ENCODE measurements at regions not wholly inside any gene's neighbourhood (a gene's known extent, or its start where the extent isn't known, plus 50 kb on each side); places are given as distances from the start of the nearest gene placed in this dataset.

DNA sequence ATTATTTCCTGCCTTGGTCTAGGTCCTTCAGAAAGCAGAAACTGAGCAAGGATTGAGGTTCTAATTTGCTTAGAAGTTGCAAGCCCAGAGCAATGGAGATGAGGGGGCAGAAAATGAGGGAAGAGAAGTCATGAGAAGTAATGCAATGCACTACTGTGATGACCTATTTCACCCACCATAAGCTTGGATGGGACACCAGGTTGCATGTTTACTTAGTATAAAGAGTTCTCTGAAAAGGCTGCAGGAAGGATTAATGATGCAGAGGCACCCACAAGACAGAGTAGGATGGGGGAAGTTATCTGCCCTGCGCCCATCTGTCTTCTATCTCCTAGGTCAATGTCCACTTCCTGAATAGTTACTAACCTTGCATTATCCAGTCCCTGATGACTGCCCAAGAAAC is 84.8 kb upstream of the SNRK start:
- TF ChIP-seq, protein P1, sequence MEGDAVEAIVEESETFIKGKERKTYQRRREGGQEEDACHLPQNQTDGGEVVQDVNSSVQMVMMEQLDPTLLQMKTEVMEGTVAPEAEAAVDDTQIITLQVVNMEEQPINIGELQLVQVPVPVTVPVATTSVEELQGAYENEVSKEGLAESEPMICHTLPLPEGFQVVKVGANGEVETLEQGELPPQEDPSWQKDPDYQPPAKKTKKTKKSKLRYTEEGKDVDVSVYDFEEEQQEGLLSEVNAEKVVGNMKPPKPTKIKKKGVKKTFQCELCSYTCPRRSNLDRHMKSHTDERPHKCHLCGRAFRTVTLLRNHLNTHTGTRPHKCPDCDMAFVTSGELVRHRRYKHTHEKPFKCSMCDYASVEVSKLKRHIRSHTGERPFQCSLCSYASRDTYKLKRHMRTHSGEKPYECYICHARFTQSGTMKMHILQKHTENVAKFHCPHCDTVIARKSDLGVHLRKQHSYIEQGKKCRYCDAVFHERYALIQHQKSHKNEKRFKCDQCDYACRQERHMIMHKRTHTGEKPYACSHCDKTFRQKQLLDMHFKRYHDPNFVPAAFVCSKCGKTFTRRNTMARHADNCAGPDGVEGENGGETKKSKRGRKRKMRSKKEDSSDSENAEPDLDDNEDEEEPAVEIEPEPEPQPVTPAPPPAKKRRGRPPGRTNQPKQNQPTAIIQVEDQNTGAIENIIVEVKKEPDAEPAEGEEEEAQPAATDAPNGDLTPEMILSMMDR (IDR thresholded peaks at IDR 0.05): no peak
- intact Hi-C loops (cut with DNase I): no loop called here
- H3K36me3 ChIP-seq: no peaks in the 10 kb centered on the region

DNA sequence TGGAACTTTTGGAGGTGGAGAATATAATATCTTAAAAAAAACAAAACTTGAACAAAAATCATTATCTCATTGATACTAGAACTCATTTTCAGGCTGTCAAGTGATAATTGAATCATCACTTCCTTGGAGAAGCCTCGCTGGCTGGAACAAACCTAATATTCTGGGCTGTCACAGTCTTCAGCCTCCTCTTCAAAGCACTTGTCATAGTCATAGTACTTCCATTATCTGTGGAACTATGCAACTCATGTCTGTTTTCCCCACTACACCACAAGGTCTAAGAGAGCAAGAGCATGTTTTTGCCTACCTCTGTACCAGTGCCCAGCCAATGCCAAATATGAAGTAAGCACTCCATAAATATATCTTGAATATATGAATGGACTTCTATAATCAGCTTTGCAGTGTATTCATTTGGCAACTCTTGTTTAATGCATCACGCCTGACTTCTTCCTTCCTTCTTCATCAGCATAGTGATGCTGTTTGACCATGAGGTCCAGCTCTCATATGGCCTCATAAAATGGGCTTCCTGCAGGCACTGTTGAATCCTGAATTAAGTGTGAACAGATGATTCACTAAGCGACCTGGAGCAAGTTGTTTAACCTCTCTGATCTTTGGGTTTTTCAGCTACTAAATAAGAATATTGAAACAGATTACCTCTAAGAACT is 86.6 kb upstream of the SNRK start:
- no peaks in the 10 kb centered on the region for H3K27me3 ChIP-seq
- H3K27ac ChIP-seq: no peak overlapping the region
- H3K4me3 ChIP-seq: no peak overlapping the region
- H3K36me3 ChIP-seq: no peaks in the 10 kb centered on the region
- DNase-seq: no peak
- H3K9me3 ChIP-seq: peaks cover 0 to 4% of the 10 kb centered on the region in 2 donors
- peaks cover 0 to 5% of the 10 kb centered on the region in 2 donors for H3K4me1 ChIP-seq
- TF ChIP-seq, protein P1 (IDR thresholded peaks at IDR 0.05): no peak
- intact Hi-C loops (cut with DNase I): no loop called here
- no peak for ATAC-seq

More for the DNA sequence above, 84.8 kb upstream of the SNRK start:
- H3K4me3 ChIP-seq: no peak overlapping the region
- no peak for ATAC-seq
- no peak for DNase-seq
- no peaks in the 10 kb centered on the region for H3K27me3 ChIP-seq
- no peaks in the 10 kb centered on the region for H3K4me1 ChIP-seq
- no peak overlapping the region for H3K27ac ChIP-seq
- H3K9me3 ChIP-seq: peaks cover 0 to 4% of the 10 kb centered on the region in 2 donors

DNA sequence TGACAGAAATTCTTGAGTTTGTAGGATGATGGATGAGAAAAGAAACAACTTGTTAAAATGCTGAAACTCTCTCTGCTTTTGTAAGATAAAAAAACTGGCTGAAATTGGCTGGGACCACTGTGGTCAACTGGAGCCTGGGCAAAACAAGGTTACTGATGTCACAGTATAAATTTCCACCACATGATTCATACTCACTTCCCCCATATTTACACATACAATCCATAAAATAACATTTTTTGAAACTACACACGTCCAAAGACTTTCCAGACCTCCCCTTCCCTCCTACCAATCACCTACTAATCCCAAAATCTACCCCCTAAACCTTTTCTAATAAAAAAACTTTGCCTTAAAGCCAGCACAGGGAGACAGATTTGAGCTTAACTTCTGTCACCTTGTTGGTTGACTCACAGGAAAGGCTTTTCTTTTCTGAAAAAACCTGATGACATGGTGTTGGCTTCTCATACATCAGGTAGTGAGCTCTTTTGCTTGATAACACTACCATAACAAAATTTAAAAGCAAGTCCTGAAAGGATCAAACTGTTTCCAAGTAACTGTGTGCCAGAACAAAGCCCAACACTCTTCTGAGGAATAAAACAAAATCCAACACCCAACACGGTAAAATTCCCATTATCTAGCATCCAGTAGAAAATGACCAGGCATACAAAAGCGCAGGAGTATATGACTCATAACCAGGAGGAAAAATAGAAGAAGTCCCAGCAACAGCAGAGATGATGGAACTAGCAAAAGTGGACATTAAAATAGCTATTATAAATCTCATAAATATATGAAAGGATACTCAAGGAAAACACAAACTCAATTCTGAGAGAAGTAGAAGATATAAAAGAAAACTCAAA is 87.3 kb upstream of the SNRK start:
- H3K4me1 ChIP-seq: peaks cover 0 to 9% of the 10 kb centered on the region in 2 donors
- no peak for DNase-seq
- peaks cover 0 to 4% of the 10 kb centered on the region in 2 donors for H3K9me3 ChIP-seq
- no peaks in the 10 kb centered on the region for H3K27me3 ChIP-seq
- no peak overlapping the region for H3K27ac ChIP-seq
- H3K4me3 ChIP-seq: no peak overlapping the region
- intact Hi-C loops (cut with DNase I): no loop called here
- H3K36me3 ChIP-seq: no peaks in the 10 kb centered on the region
- no peak for ATAC-seq
- TF ChIP-seq, protein P1 (IDR thresholded peaks at IDR 0.05): no peak

DNA sequence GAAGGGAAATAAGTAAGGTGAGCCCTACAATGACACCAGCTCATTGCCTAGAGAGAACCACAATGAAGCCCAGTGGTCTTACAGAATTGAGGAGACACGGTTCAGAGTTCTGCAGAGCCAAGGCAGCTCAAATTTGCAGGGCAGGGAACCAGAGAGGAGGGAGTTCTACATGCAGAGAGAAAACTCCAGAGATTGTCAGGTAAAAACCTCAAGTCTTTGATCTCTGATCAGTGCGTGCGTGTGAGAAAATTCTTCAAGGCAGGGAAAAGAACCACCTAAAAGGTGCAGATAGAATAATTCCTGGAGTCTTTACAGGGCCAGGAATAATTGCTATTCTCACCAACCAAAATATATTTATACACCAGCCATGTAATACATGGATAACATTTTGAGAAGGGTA is 88.0 kb upstream of the SNRK start:
- intact Hi-C loops (cut with DNase I): no loop called here
- H3K36me3 ChIP-seq: no peaks in the 10 kb centered on the region
- peaks cover 0 to 12% of the 10 kb centered on the region in 2 donors for H3K4me1 ChIP-seq
- TF ChIP-seq, protein P1 (IDR thresholded peaks at IDR 0.05): no peak
- no peak for DNase-seq
- no peak overlapping the region for H3K27ac ChIP-seq
- no peak for ATAC-seq
- H3K4me3 ChIP-seq: no peak overlapping the region
- peaks cover 0 to 4% of the 10 kb centered on the region in 2 donors for H3K9me3 ChIP-seq
- H3K27me3 ChIP-seq: no peaks in the 10 kb centered on the region

DNA sequence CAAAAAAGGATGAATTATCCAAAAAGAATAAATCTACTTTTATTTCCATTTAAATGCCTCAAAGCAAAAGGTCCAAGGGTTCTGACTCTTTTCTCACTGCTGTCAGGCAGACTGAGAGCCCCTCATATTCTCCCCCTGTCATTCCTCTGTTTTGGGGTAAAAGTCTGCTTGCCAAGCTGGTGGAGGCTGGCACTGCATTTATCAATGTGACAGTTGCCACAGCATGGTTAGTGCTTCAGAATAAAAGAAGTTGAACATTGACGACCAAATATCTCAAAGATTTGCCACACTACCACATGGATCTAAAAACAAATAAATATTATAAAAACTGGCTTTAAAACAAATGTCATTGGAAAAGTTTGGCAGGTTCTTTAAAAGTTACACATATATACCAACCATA is 89.2 kb upstream of the SNRK start:
- intact Hi-C loops (cut with DNase I): no loop called here
- TF ChIP-seq, protein P1 (IDR thresholded peaks at IDR 0.05): no peak
- ATAC-seq (no peak), DNase-seq (no peak)
- Histone ChIP-seq H3K27ac (no peak overlapping the region), H3K4me1 (peaks cover 0 to 12% of the 10 kb centered on the region in 2 donors), H3K27me3 (no peaks in the 10 kb centered on the region), H3K4me3 (no peak overlapping the region), H3K36me3 (no peaks in the 10 kb centered on the region), H3K9me3 (peaks cover 0 to 4% of the 10 kb centered on the region in 2 donors)
